ENCODE measurements at regions not wholly inside any gene's neighbourhood (a gene's known extent, or its start where the extent isn't known, plus 50 kb on each side); places are given as distances from the start of the nearest gene placed in this dataset.

GRCh38 chr4:24373704-24374103 is 210.7 kb downstream of the DHX15 start:
- no peak for ATAC-seq
- TF ChIP-seq, protein P1, sequence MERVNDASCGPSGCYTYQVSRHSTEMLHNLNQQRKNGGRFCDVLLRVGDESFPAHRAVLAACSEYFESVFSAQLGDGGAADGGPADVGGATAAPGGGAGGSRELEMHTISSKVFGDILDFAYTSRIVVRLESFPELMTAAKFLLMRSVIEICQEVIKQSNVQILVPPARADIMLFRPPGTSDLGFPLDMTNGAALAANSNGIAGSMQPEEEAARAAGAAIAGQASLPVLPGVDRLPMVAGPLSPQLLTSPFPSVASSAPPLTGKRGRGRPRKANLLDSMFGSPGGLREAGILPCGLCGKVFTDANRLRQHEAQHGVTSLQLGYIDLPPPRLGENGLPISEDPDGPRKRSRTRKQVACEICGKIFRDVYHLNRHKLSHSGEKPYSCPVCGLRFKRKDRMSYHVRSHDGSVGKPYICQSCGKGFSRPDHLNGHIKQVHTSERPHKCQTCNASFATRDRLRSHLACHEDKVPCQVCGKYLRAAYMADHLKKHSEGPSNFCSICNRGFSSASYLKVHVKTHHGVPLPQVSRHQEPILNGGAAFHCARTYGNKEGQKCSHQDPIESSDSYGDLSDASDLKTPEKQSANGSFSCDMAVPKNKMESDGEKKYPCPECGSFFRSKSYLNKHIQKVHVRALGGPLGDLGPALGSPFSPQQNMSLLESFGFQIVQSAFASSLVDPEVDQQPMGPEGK (CRISPR knock-in tag; IDR thresholded peaks at IDR 0.05; ENCODE audit: borderline replicate concordance): no peak
- TF ChIP-seq SNAI2 (CRISPR knock-in tag; IDR thresholded peaks at IDR 0.05): no peak

GRCh38 chr4:24372881-24373280 is 211.5 kb downstream of the DHX15 start:
- ATAC-seq: no peak

More at GRCh38 chr4:24372881-24373280, 211.5 kb downstream of the DHX15 start:
- TF ChIP-seq ARNTL (CRISPR knock-in tag; IDR thresholded peaks at IDR 0.05; ENCODE audit: borderline replicate concordance, low read depth) (no peak), RARB (CRISPR knock-in tag; IDR thresholded peaks at IDR 0.05) (no peak), SNAI2 (CRISPR knock-in tag; IDR thresholded peaks at IDR 0.05) (no peak), OSR1 (CRISPR knock-in tag; IDR thresholded peaks at IDR 0.05) (no peak), ZNF8 (CRISPR knock-in tag; IDR thresholded peaks at IDR 0.05) (no peak), ISL1 (CRISPR knock-in tag; IDR thresholded peaks at IDR 0.05) (no peak), PPARA (CRISPR knock-in tag; IDR thresholded peaks at IDR 0.05; ENCODE audit: borderline replicate concordance) (no peak), CSRNP3 (CRISPR knock-in tag; IDR thresholded peaks at IDR 0.05) (no peak), CSDC2 (CRISPR knock-in tag; IDR thresholded peaks at IDR 0.05) (no peak), TOX (CRISPR knock-in tag; IDR thresholded peaks at IDR 0.05; ENCODE audit: borderline replicate concordance) (no peak), ZNF70 (CRISPR knock-in tag; IDR thresholded peaks at IDR 0.05) (no peak), ZC3H10 (CRISPR knock-in tag; IDR thresholded peaks at IDR 0.05) (no peak), CREB5 (CRISPR knock-in tag; IDR thresholded peaks at IDR 0.05; ENCODE audit: low read depth) (no peak), TSHZ2 (CRISPR knock-in tag; IDR thresholded peaks at IDR 0.05) (no peak), GLIS3 (CRISPR knock-in tag; IDR thresholded peaks at IDR 0.05) (no peak), ZFP3 (CRISPR knock-in tag; IDR thresholded peaks at IDR 0.05) (no peak)
- TF ChIP-seq, protein P1 (CRISPR knock-in tag; IDR thresholded peaks at IDR 0.05; ENCODE audit: borderline replicate concordance): no peak
- TF ChIP-seq, protein P2, sequence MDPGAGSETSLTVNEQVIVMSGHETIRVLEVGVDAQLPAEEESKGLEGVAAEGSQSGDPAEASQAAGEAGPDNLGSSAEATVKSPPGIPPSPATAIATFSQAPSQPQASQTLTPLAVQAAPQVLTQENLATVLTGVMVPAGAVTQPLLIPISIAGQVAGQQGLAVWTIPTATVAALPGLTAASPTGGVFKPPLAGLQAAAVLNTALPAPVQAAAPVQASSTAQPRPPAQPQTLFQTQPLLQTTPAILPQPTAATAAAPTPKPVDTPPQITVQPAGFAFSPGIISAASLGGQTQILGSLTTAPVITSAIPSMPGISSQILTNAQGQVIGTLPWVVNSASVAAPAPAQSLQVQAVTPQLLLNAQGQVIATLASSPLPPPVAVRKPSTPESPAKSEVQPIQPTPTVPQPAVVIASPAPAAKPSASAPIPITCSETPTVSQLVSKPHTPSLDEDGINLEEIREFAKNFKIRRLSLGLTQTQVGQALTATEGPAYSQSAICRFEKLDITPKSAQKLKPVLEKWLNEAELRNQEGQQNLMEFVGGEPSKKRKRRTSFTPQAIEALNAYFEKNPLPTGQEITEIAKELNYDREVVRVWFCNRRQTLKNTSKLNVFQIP (CRISPR knock-in tag; IDR thresholded peaks at IDR 0.05; ENCODE audit: borderline replicate concordance, low read depth): no peak
